ENCODE measurements at regions not wholly inside any gene's neighbourhood (a gene's known extent, or its start where the extent isn't known, plus 50 kb on each side); places are given as distances from the start of the nearest gene placed in this dataset.

- Mint-ChIP-seq H3K36me3 (peaks cover 0 to 9% (median 0%) of the 10 kb centered on the region in 5 donors), H3K9me3 (peaks cover 0 to 22% (median 8%) of the 10 kb centered on the region in 11 donors), H3K4me1 (peaks cover 0 to 2% (median 0%) of the 10 kb centered on the region in 7 donors), H3K4me3 (peak overlapping the region in 1 of 10 donors; percentile 3), H3K27ac (no peak overlapping the region), H3K27me3 (peaks cover 0 to 12% (median 5%) of the 10 kb centered on the region in 5 donors)
- Histone ChIP-seq H3K27me3 (ENCODE audit: control insufficient read depth in 2 of 2, insufficient read depth in 2 of 2, low read length in 2 of 2) (no peaks in the 10 kb centered on the region), H3K4me1 (ENCODE audit: control insufficient read depth in 2 of 2, insufficient read depth in 2 of 2, low read length in 2 of 2) (no peaks in the 10 kb centered on the region), H3K9me3 (ENCODE audit: control insufficient read depth in 2 of 3, low read length in 3 of 3) (no peaks in the 10 kb centered on the region), H3K4me3 (ENCODE audit: low read length) (no peak overlapping the region), H3K36me3 (ENCODE audit: control insufficient read depth in 2 of 3, insufficient read depth in 3 of 3, low read length in 3 of 3) (no peaks in the 10 kb centered on the region), H3K27ac (ENCODE audit: low read depth, low read length) (no peak overlapping the region)
- ChIA-PET POLR2A (no interaction called here), CTCF (no interaction called here)
- ATAC-seq (no peak), DNase-seq (no peak)
- intact Hi-C loops (cut with micrococcal nuclease): no loop called here
Measured at GRCh38 chr2:215530191-215530968, 94.5 kb upstream of the FN1 start.

GRCh38 chr2:215529271-215529670 lies 93.4 kb upstream of the FN1 start:
- no peaks in the 10 kb centered on the region for H3K4me1 ChIP-seq (ENCODE audit: control insufficient read depth in 2 of 2, insufficient read depth in 2 of 2, low read length in 2 of 2)
- H3K9me3 ChIP-seq (ENCODE audit: control insufficient read depth in 2 of 3, low read length in 3 of 3): no peaks in the 10 kb centered on the region
- no peak for DNase-seq
- no peak overlapping the region for H3K4me3 Mint-ChIP-seq
- no peaks in the 10 kb centered on the region for H3K27me3 ChIP-seq (ENCODE audit: control insufficient read depth in 2 of 2, insufficient read depth in 2 of 2, low read length in 2 of 2)
- intact Hi-C loops (cut with micrococcal nuclease): no loop called here
- no peak for ATAC-seq
- H3K36me3 Mint-ChIP-seq: peaks cover 0 to 9% (median 0%) of the 10 kb centered on the region in 5 donors
- H3K4me1 Mint-ChIP-seq: no peaks in the 10 kb centered on the region
- no peak overlapping the region for H3K4me3 ChIP-seq (ENCODE audit: low read length)
- H3K27ac Mint-ChIP-seq: no peak overlapping the region
- POLR2A ChIA-PET: no interaction called here
- H3K36me3 ChIP-seq (ENCODE audit: control insufficient read depth in 2 of 3, insufficient read depth in 3 of 3, low read length in 3 of 3): no peaks in the 10 kb centered on the region
- peaks cover 0 to 12% (median 1%) of the 10 kb centered on the region in 5 donors for H3K27me3 Mint-ChIP-seq
- peaks cover 0 to 13% (median 4%) of the 10 kb centered on the region in 11 donors for H3K9me3 Mint-ChIP-seq
- CTCF ChIA-PET: no interaction called here
- no peak overlapping the region for H3K27ac ChIP-seq (ENCODE audit: low read depth, low read length)

- no peaks in the 10 kb centered on the region for H3K36me3 ChIP-seq (ENCODE audit: control insufficient read depth in 2 of 3, insufficient read depth in 3 of 3, low read length in 3 of 3)
- H3K4me1 Mint-ChIP-seq: no peaks in the 10 kb centered on the region
- POLR2A ChIA-PET: no interaction called here
- peaks cover 0 to 11% (median 4%) of the 10 kb centered on the region in 11 donors for H3K9me3 Mint-ChIP-seq
- peaks cover under 1 to 12% (median 3%) of the 10 kb centered on the region in 5 donors for H3K27me3 Mint-ChIP-seq
- no peaks in the 10 kb centered on the region for H3K27me3 ChIP-seq (ENCODE audit: control insufficient read depth in 2 of 2, insufficient read depth in 2 of 2, low read length in 2 of 2)
- H3K4me3 Mint-ChIP-seq: no peak overlapping the region
- H3K4me1 ChIP-seq (ENCODE audit: control insufficient read depth in 2 of 2, insufficient read depth in 2 of 2, low read length in 2 of 2): no peaks in the 10 kb centered on the region
- H3K4me3 ChIP-seq (ENCODE audit: low read length): no peak overlapping the region
- H3K27ac Mint-ChIP-seq: no peak overlapping the region
- H3K36me3 Mint-ChIP-seq: peaks cover 0 to 9% (median 0%) of the 10 kb centered on the region in 5 donors
- intact Hi-C loops (cut with micrococcal nuclease): no loop called here
- H3K27ac ChIP-seq (ENCODE audit: low read depth, low read length): no peak overlapping the region
- no peak for ATAC-seq
- no peaks in the 10 kb centered on the region for H3K9me3 ChIP-seq (ENCODE audit: control insufficient read depth in 2 of 3, low read length in 3 of 3)
- DNase-seq: no peak
- CTCF ChIA-PET: no interaction called here
Measured at GRCh38 chr2:215528555-215528954, 92.7 kb upstream of the FN1 start.

- Mint-ChIP-seq H3K4me3 (no peak overlapping the region), H3K4me1 (no peaks in the 10 kb centered on the region), H3K27me3 (peaks cover 1 to 12% (median 3%) of the 10 kb centered on the region in 5 donors), H3K27ac (no peak overlapping the region), H3K9me3 (peaks cover 0 to 3% (median 0%) of the 10 kb centered on the region in 11 donors), H3K36me3 (peaks cover 0 to under 1% (median 0%) of the 10 kb centered on the region in 5 donors)
- Histone ChIP-seq H3K27ac (ENCODE audit: low read depth, low read length) (no peak overlapping the region), H3K9me3 (ENCODE audit: control insufficient read depth in 2 of 3, low read length in 3 of 3) (no peaks in the 10 kb centered on the region), H3K4me3 (ENCODE audit: low read length) (no peak overlapping the region), H3K36me3 (ENCODE audit: control insufficient read depth in 2 of 3, insufficient read depth in 3 of 3, low read length in 3 of 3) (no peaks in the 10 kb centered on the region), H3K4me1 (ENCODE audit: control insufficient read depth in 2 of 2, insufficient read depth in 2 of 2, low read length in 2 of 2) (no peaks in the 10 kb centered on the region), H3K27me3 (ENCODE audit: control insufficient read depth in 2 of 2, insufficient read depth in 2 of 2, low read length in 2 of 2) (no peaks in the 10 kb centered on the region)
- DNase-seq (no peak), ATAC-seq (no peak)
- ChIA-PET POLR2A (interaction anchor here (0.7 kb wide), 1 partner anchor 73 kb away, joined by 3 read pairs; no protein-coding TSS in a partner anchor), CTCF (no interaction called here)
- intact Hi-C loops (cut with micrococcal nuclease): no loop called here
Measured at GRCh38 chr2:215527736-215528135, 91.9 kb upstream of the FN1 start.

- H3K27ac ChIP-seq (ENCODE audit: low read depth, low read length): no peak overlapping the region
- ATAC-seq (no peak), DNase-seq (no peak)
- H3K36me3 Mint-ChIP-seq: no peaks in the 10 kb centered on the region
- intact Hi-C loops (cut with micrococcal nuclease): no loop called here
- H3K27me3 ChIP-seq (ENCODE audit: control insufficient read depth in 2 of 2, insufficient read depth in 2 of 2, low read length in 2 of 2): no peaks in the 10 kb centered on the region
- H3K27ac Mint-ChIP-seq: no peak overlapping the region
- no peaks in the 10 kb centered on the region for H3K36me3 ChIP-seq (ENCODE audit: control insufficient read depth in 2 of 3, insufficient read depth in 3 of 3, low read length in 3 of 3)
- no peaks in the 10 kb centered on the region for H3K9me3 ChIP-seq (ENCODE audit: control insufficient read depth in 2 of 3, low read length in 3 of 3)
- H3K4me3 Mint-ChIP-seq: no peak overlapping the region
- no peaks in the 10 kb centered on the region for H3K4me1 ChIP-seq (ENCODE audit: control insufficient read depth in 2 of 2, insufficient read depth in 2 of 2, low read length in 2 of 2)
- H3K27me3 Mint-ChIP-seq: peaks cover 1 to 12% (median 7%) of the 10 kb centered on the region in 5 donors
- peaks cover 0 to 2% (median 0%) of the 10 kb centered on the region in 11 donors for H3K9me3 Mint-ChIP-seq
- CTCF ChIA-PET: no interaction called here
- H3K4me1 Mint-ChIP-seq: no peaks in the 10 kb centered on the region
- POLR2A ChIA-PET: no interaction called here
- no peak overlapping the region for H3K4me3 ChIP-seq (ENCODE audit: low read length)
Measured at GRCh38 chr2:215526341-215526740, 90.5 kb upstream of the FN1 start.

- no peaks in the 10 kb centered on the region for H3K9me3 ChIP-seq (ENCODE audit: control insufficient read depth in 2 of 3, low read length in 3 of 3)
- H3K27ac ChIP-seq (ENCODE audit: low read depth, low read length): no peak overlapping the region
- no peaks in the 10 kb centered on the region for H3K36me3 ChIP-seq (ENCODE audit: control insufficient read depth in 2 of 3, insufficient read depth in 3 of 3, low read length in 3 of 3)
- ATAC-seq (no peak), DNase-seq (no peak)
- no peaks in the 10 kb centered on the region for H3K27me3 ChIP-seq (ENCODE audit: control insufficient read depth in 2 of 2, insufficient read depth in 2 of 2, low read length in 2 of 2)
- H3K4me3 Mint-ChIP-seq: no peak overlapping the region
- no peaks in the 10 kb centered on the region for H3K36me3 Mint-ChIP-seq
- no peak overlapping the region for H3K27ac Mint-ChIP-seq
- intact Hi-C loops (cut with micrococcal nuclease): no loop called here
- H3K4me1 Mint-ChIP-seq: no peaks in the 10 kb centered on the region
- no peak overlapping the region for H3K4me3 ChIP-seq (ENCODE audit: low read length)
- no peaks in the 10 kb centered on the region for H3K9me3 Mint-ChIP-seq
- H3K27me3 Mint-ChIP-seq: peaks cover 1 to 11% (median 7%) of the 10 kb centered on the region in 5 donors
- ChIA-PET POLR2A (no interaction called here), CTCF (no interaction called here)
- H3K4me1 ChIP-seq (ENCODE audit: control insufficient read depth in 2 of 2, insufficient read depth in 2 of 2, low read length in 2 of 2): no peaks in the 10 kb centered on the region
Measured at GRCh38 chr2:215522237-215522636, 86.4 kb upstream of the FN1 start.

GRCh38 chr2:215521031-215521430 lies 85.2 kb upstream of the FN1 start:
- H3K4me3 Mint-ChIP-seq: no peak overlapping the region
- Histone ChIP-seq H3K4me1 (ENCODE audit: control insufficient read depth in 2 of 2, insufficient read depth in 2 of 2, low read length in 2 of 2) (no peaks in the 10 kb centered on the region), H3K9me3 (ENCODE audit: control insufficient read depth in 2 of 3, low read length in 3 of 3) (no peaks in the 10 kb centered on the region), H3K36me3 (ENCODE audit: control insufficient read depth in 2 of 3, insufficient read depth in 3 of 3, low read length in 3 of 3) (no peaks in the 10 kb centered on the region), H3K27ac (ENCODE audit: low read depth, low read length) (no peak overlapping the region), H3K4me3 (ENCODE audit: low read length) (no peak overlapping the region), H3K27me3 (ENCODE audit: control insufficient read depth in 2 of 2, insufficient read depth in 2 of 2, low read length in 2 of 2) (no peaks in the 10 kb centered on the region)
- no peak overlapping the region for H3K27ac Mint-ChIP-seq
- H3K36me3 Mint-ChIP-seq: no peaks in the 10 kb centered on the region
- no peaks in the 10 kb centered on the region for H3K9me3 Mint-ChIP-seq
- POLR2A ChIA-PET: no interaction called here
- DNase-seq: no peak
- ATAC-seq: no peak
- H3K27me3 Mint-ChIP-seq: peaks cover 1 to 11% (median 7%) of the 10 kb centered on the region in 5 donors
- no peaks in the 10 kb centered on the region for H3K4me1 Mint-ChIP-seq
- intact Hi-C loops (cut with micrococcal nuclease): no loop called here
- CTCF ChIA-PET: no interaction called here

Measured in naive thymus-derived CD4-positive, alpha-beta T cell (primary cell).